Brain microvascular endothelial cell (primary cell): ENCODE measurements at regions not wholly inside any gene's neighbourhood (a gene's known extent, or its start where the extent isn't known, plus 50 kb on each side); places are given as distances from the start of the nearest gene placed in this dataset.

Source experiments
- DNase-seq: peaks from one replicate; pipeline ENCODE4 v3.0.0-alpha.2; 2020
- H3K27ac ChIP-seq: fragments of 250-450 bp; sonication (Bioruptor Pico); 2 replicates; pipeline ENCODE4 v1.5.1; 2020; ENCODE audit warnings: mild to moderate bottlenecking, moderate library complexity
- H3K27me3 ChIP-seq: fragments of 250-450 bp; sonication (Bioruptor Pico); replicated peaks from 2 replicates; pipeline ENCODE4 v1.5.1; 2020; ENCODE audit warnings: mild to moderate bottlenecking
- H3K36me3 ChIP-seq: fragments of 250-450 bp; sonication (Bioruptor Pico); replicated peaks from 2 replicates; pipeline ENCODE4 v1.5.1; 2020; ENCODE audit warnings: mild to moderate bottlenecking
- H3K4me3 ChIP-seq: 2 replicates; pipeline ENCODE4 v1.5.1; 2011; ENCODE audit warnings: low read depth, mild to moderate bottlenecking, control low read depth, low read length, moderate library complexity
- CTCF ChIP-seq: IDR thresholded peaks from 2 replicates; pipeline ENCODE4 v1.5.1; 2011; ENCODE audit warnings: low read depth, mild to moderate bottlenecking, moderate library complexity, low read length, control low read depth, inconsistent platforms; ENCODE audit errors: missing control alignments
- in situ Hi-C: cut with HindIII; loops from 2 replicates; pipeline ENCODE4 v1.10.0; 2017; ENCODE audit warnings: low sequenced_read_pairs, low pct_ligation_motif_present

- DNase-seq: peak; percentile 29
- Histone ChIP-seq H3K4me3 (no peak overlapping the region), H3K36me3 (no peaks in the 10 kb centered on the region), H3K27ac (no peak overlapping the region), H3K27me3 (no peaks in the 10 kb centered on the region)
- TF ChIP-seq CTCF: no peak
- in situ Hi-C loops: no loop called here
Observed at GRCh38 chr20:6492271-6493055, 275.0 kb upstream of the BMP2 start.

- no peaks in the 10 kb centered on the region for H3K27me3 ChIP-seq
- no peaks in the 10 kb centered on the region for H3K36me3 ChIP-seq
- no peak overlapping the region for H3K4me3 ChIP-seq
- no peak overlapping the region for H3K27ac ChIP-seq
- TF ChIP-seq CTCF: no peak
- DNase-seq: no peak
- in situ Hi-C loops: no loop called here
Observed at GRCh38 chr20:6490849-6491248, 276.6 kb upstream of the BMP2 start.

- TF ChIP-seq CTCF: no peak
- in situ Hi-C loops: no loop called here
- no peak for DNase-seq
Observed at GRCh38 chr20:6489361-6490171, 277.9 kb upstream of the BMP2 start.

GRCh38 chr20:6485351-6485750 lies 282.1 kb upstream of the BMP2 start:
- Histone ChIP-seq H3K4me3 (no peak overlapping the region), H3K36me3 (no peaks in the 10 kb centered on the region), H3K27ac (no peak overlapping the region), H3K27me3 (no peaks in the 10 kb centered on the region)
- in situ Hi-C loops: no loop called here
- TF ChIP-seq CTCF: no peak
- DNase-seq: no peak

More at GRCh38 chr20:6489361-6490171, 277.9 kb upstream of the BMP2 start:
- no peaks in the 10 kb centered on the region for H3K36me3 ChIP-seq
- H3K27me3 ChIP-seq: no peaks in the 10 kb centered on the region
- H3K27ac ChIP-seq: no peak overlapping the region
- H3K4me3 ChIP-seq: no peak overlapping the region

- Histone ChIP-seq H3K27me3 (no peaks in the 10 kb centered on the region), H3K4me3 (no peak overlapping the region), H3K36me3 (no peaks in the 10 kb centered on the region), H3K27ac (no peak overlapping the region)
- DNase-seq: no peak
- in situ Hi-C loops: no loop called here
- no peak for TF ChIP-seq CTCF
Observed at GRCh38 chr20:6483727-6484126, 283.8 kb upstream of the BMP2 start.
